ENCODE measurements at regions not wholly inside any gene's neighbourhood (a gene's known extent, or its start where the extent isn't known, plus 50 kb on each side); places are given as distances from the start of the nearest gene placed in this dataset.

DNA sequence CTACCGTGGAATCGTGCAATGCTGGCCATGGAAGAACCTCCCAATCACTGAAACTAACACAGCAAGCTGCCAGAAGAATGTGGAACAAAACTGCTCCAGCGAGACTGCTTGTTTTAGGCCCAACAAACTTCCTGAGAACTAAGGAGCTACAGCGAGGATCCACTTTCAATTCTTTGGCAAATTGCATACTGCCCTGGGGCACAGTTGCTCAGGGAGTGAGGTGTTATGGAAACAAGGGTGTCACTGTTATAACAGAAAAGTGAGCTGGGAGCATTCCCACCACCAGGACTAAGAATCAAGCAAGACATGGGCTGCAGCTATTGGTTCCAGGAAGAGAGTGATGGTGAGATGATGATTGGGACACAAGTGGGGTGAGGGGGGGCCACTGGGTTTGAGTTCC is 1606.1 kb upstream of the FLRT2 start:
- TF ChIP-seq, protein P1, sequence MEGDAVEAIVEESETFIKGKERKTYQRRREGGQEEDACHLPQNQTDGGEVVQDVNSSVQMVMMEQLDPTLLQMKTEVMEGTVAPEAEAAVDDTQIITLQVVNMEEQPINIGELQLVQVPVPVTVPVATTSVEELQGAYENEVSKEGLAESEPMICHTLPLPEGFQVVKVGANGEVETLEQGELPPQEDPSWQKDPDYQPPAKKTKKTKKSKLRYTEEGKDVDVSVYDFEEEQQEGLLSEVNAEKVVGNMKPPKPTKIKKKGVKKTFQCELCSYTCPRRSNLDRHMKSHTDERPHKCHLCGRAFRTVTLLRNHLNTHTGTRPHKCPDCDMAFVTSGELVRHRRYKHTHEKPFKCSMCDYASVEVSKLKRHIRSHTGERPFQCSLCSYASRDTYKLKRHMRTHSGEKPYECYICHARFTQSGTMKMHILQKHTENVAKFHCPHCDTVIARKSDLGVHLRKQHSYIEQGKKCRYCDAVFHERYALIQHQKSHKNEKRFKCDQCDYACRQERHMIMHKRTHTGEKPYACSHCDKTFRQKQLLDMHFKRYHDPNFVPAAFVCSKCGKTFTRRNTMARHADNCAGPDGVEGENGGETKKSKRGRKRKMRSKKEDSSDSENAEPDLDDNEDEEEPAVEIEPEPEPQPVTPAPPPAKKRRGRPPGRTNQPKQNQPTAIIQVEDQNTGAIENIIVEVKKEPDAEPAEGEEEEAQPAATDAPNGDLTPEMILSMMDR (IDR thresholded peaks at IDR 0.05; ENCODE audit: low read depth, low read length): no peak
- no peak overlapping the region for H3K27ac ChIP-seq (ENCODE audit: low read depth, low read length)
- ChIA-PET POLR2A (no interaction called here), CTCF (no interaction called here)
- H3K27me3 ChIP-seq (ENCODE audit: control insufficient read depth, insufficient read depth, low read length): no peaks in the 10 kb centered on the region
- H3K4me3 ChIP-seq (ENCODE audit: low read depth, low read length): no peak overlapping the region
- H3K9me3 ChIP-seq (ENCODE audit: control insufficient read depth, insufficient read depth, low read length): no peaks in the 10 kb centered on the region
- no peak for DNase-seq (ENCODE audit: low read depth, low spot score)

DNA sequence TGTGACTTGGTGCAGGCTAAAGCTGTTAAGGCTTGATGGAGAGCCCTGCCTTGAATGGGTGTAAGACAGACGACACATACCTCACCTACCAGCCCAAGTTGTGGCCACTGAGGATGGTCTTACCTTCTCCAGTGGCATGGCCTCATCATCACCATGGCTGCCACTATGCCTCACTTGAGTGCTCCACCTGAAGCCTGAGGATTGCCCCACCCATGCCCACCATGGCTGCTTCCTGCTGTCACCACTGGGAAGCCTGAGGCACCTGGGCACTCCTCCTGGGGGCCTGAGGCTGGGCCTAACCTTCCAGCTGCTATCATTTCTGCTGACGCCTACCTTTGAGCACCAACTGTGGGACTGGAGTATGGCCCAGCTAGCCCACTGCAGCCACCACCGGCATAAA is 1605.7 kb upstream of the FLRT2 start:
- no peak for DNase-seq (ENCODE audit: low read depth, low spot score)
- H3K27me3 ChIP-seq (ENCODE audit: control insufficient read depth, insufficient read depth, low read length): no peaks in the 10 kb centered on the region
- no peaks in the 10 kb centered on the region for H3K9me3 ChIP-seq (ENCODE audit: control insufficient read depth, insufficient read depth, low read length)
- H3K4me3 ChIP-seq (ENCODE audit: low read depth, low read length): no peak overlapping the region
- CTCF ChIA-PET: no interaction called here
- POLR2A ChIA-PET: no interaction called here
- H3K27ac ChIP-seq (ENCODE audit: low read depth, low read length): no peak overlapping the region
- TF ChIP-seq, protein P1 (IDR thresholded peaks at IDR 0.05; ENCODE audit: low read depth, low read length): no peak

DNA sequence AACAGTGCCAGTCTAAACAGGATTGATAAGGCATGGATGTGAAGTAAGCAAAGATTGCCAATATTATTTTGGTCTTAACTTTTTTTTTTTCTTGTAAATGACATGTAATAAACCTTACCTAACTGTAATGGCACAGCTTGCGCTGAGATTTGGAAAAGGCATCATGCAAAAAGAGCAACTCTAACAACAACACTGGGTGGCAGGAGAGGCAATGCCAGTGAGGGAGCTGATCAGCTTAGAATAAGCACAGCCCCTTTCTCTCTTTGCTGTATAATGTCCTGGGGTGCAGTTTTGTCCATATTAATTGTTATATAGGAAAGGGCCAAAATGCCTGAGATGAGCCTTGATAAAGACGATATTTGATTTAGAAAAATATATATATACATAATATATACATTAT is 1589.7 kb upstream of the FLRT2 start:
- ChIA-PET CTCF (no interaction called here), POLR2A (no interaction called here)
- DNase-seq (ENCODE audit: low read depth, low spot score): no peak
- Histone ChIP-seq H3K27me3 (ENCODE audit: control insufficient read depth, insufficient read depth, low read length) (no peaks in the 10 kb centered on the region), H3K9me3 (ENCODE audit: control insufficient read depth, insufficient read depth, low read length) (no peaks in the 10 kb centered on the region), H3K27ac (ENCODE audit: low read depth, low read length) (no peak overlapping the region), H3K4me3 (ENCODE audit: low read depth, low read length) (no peak overlapping the region)
- TF ChIP-seq, protein P1 (IDR thresholded peaks at IDR 0.05; ENCODE audit: low read depth, low read length): no peak

DNA sequence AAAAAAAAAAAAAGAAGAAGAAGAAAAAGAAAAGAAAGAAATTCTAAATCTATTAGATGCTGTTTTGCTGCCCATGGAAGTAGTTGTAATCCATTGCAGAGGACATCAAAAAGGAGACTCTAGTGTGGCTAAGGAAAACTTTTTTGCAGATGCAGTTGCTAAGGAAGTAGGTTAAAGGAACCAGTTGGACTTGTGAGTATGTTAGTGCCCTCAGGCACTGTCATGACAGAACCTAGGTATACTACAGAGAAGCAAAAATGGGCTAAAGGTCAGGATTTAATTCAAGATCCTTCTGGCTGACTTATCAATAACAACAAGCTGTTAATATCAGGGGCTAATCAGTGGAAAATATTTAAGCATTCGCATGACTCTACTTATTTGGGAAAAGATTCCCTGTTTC is 1571.6 kb upstream of the FLRT2 start:
- Histone ChIP-seq H3K27ac (ENCODE audit: low read depth, low read length) (no peak overlapping the region), H3K4me3 (ENCODE audit: low read depth, low read length) (no peak overlapping the region), H3K27me3 (ENCODE audit: control insufficient read depth, insufficient read depth, low read length) (no peaks in the 10 kb centered on the region), H3K9me3 (ENCODE audit: control insufficient read depth, insufficient read depth, low read length) (no peaks in the 10 kb centered on the region)
- POLR2A ChIA-PET: no interaction called here
- TF ChIP-seq, protein P1 (IDR thresholded peaks at IDR 0.05; ENCODE audit: low read depth, low read length): no peak
- no peak for DNase-seq (ENCODE audit: low read depth, low spot score)
- CTCF ChIA-PET: no interaction called here

DNA sequence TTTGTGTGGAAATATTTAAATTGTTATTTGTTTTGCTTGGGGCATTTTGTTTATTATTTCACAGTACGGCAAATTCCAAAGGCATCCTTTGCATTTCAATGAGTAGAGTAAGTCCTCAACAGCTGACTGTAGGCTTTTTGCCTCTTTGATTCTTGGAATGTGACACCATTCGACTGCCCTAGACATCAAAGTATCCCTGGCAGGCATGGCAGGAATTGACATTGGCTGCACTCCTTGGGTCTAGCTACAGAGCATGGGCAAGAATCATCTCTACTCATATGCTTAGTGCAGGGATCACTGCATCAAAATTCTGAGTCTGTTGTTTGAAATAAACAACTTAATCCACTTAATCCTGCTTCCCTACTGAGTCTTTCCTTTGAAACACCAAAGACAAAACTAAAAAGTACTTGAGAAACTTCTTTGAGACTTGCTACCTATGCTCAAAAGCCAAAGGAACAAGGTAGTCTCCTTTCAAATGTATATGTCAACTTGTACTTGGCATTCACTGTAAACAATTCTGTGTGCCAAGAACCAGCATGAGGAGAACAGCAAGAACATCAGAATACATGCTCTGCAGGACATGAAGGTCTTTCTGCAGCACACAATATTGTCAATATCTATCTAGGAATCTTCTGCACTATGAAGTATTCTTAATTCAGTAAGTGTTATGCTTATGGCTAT is 1569.0 kb upstream of the FLRT2 start:
- TF ChIP-seq, protein P1 (IDR thresholded peaks at IDR 0.05; ENCODE audit: low read depth, low read length): no peak
- no peaks in the 10 kb centered on the region for H3K9me3 ChIP-seq (ENCODE audit: control insufficient read depth, insufficient read depth, low read length)
- DNase-seq (ENCODE audit: low read depth, low spot score): no peak
- H3K27me3 ChIP-seq (ENCODE audit: control insufficient read depth, insufficient read depth, low read length): no peaks in the 10 kb centered on the region
- H3K27ac ChIP-seq (ENCODE audit: low read depth, low read length): no peak overlapping the region
- CTCF ChIA-PET: no interaction called here
- POLR2A ChIA-PET: no interaction called here
- no peak overlapping the region for H3K4me3 ChIP-seq (ENCODE audit: low read depth, low read length)
